ENCODE measurements at regions not wholly inside any gene's neighbourhood (a gene's known extent, or its start where the extent isn't known, plus 50 kb on each side); places are given as distances from the start of the nearest gene placed in this dataset.
"Not testable (repeated sequence)": the region's sequence is repeated elsewhere in the genome, so short reads cannot be mapped to it uniquely, and the experiment has no call there.

GRCh38 chr1:120232834-120233660, 56.7 kb upstream of the SEC22B start:
- DNase-seq = not testable (repeated sequence)

DNA sequence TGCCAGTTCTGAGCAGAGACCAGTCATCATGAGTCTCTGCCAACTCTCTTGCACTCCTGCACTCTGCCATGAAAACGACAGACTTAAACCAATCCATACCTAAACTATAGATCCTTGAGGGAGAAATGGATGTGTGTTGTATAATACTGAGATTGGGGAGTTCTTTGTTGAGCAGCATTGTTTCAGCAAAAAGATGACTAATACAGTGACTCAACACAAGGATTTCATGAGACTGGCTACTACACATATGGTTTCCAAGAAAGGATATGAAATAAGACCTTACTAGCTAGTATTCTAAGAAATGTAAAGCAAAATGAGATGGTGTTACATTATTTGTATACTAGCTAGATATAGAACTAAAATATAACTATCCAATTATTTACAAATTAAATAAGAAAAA, 53.5 kb upstream of the SEC22B start:
- DNase-seq = not testable (repeated sequence)
